ENCODE measurements at regions not wholly inside any gene's neighbourhood (a gene's known extent, or its start where the extent isn't known, plus 50 kb on each side); places are given as distances from the start of the nearest gene placed in this dataset.

DNA sequence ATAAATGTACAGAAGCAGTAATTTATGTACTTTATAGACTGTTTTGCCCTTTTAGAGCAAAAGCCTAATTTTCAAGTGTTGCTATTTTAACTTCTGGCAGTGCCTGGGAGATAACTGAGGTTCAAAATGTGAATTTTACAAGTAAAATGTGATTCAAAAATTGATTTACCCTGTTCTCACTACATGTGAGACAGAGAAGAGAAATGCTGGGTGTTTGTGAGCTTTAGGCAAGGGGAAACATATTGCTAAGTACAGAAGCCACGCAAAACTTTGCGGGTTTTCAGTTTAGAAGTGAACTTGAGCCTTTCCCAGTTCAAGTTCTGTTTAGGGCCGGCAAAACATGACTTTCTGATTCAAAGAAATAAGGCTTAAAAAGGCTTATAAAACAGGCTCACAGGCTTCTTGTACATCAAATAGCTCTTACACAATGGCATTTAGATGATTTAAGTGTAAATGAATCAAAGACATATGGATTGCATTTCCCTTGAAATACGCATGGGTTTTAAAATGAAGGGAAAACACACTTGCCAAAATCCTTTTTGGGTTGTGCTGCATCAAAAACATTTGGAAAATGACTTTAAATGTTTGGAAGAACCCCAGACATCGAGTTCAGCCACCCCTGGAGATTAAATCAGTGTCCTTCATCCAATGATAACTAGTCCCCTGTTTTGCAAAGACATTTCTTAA lies 370.8 kb upstream of the MEF2C start:
- TF ChIP-seq, protein P1, sequence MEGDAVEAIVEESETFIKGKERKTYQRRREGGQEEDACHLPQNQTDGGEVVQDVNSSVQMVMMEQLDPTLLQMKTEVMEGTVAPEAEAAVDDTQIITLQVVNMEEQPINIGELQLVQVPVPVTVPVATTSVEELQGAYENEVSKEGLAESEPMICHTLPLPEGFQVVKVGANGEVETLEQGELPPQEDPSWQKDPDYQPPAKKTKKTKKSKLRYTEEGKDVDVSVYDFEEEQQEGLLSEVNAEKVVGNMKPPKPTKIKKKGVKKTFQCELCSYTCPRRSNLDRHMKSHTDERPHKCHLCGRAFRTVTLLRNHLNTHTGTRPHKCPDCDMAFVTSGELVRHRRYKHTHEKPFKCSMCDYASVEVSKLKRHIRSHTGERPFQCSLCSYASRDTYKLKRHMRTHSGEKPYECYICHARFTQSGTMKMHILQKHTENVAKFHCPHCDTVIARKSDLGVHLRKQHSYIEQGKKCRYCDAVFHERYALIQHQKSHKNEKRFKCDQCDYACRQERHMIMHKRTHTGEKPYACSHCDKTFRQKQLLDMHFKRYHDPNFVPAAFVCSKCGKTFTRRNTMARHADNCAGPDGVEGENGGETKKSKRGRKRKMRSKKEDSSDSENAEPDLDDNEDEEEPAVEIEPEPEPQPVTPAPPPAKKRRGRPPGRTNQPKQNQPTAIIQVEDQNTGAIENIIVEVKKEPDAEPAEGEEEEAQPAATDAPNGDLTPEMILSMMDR (IDR thresholded peaks at IDR 0.05; ENCODE audit: insufficient read depth, low read length, poor library complexity, severe bottlenecking) = no peak
- TF ChIP-seq EZH2phosphoT487 (conservative IDR thresholded peaks at IDR 0.05; ENCODE audit: low read length) = no peak

All from SU-DHL-6 (cell line).